ENCODE measurements at regions not wholly inside any gene's neighbourhood (a gene's known extent, or its start where the extent isn't known, plus 50 kb on each side); places are given as distances from the start of the nearest gene placed in this dataset.

- no peak for DNase-seq
Observed at GRCh38 chr5:74205767-74206578, 434.6 kb downstream of the ENC1 start.

GRCh38 chr5:74201334-74202081 is 439.0 kb downstream of the ENC1 start:
- no peak for DNase-seq

- no peak for DNase-seq
Observed at GRCh38 chr5:74200560-74200959, 440.0 kb downstream of the ENC1 start.

GRCh38 chr5:74199436-74200210 is 440.9 kb downstream of the ENC1 start:
- no peak for DNase-seq

- no peak for DNase-seq
Observed at GRCh38 chr5:74199005-74199404, 441.5 kb downstream of the ENC1 start.

- DNase-seq = no peak
Observed at GRCh38 chr5:74198156-74198555, 442.4 kb downstream of the ENC1 start.

- peak; percentile 47 for DNase-seq
Observed at GRCh38 chr5:74196233-74196632, 444.3 kb downstream of the ENC1 start.

- DNase-seq = no peak
Observed at GRCh38 chr5:74194196-74194595, 446.3 kb downstream of the ENC1 start.

GRCh38 chr5:74192606-74193299 is 447.8 kb downstream of the ENC1 start:
- DNase-seq = no peak

- DNase-seq = no peak
Observed at GRCh38 chr5:74188351-74189105, 452.0 kb downstream of the ENC1 start.

- DNase-seq = no peak
Observed at GRCh38 chr5:74187757-74188156, 452.8 kb downstream of the ENC1 start.

GRCh38 chr5:74186356-74187315 is 453.9 kb downstream of the ENC1 start:
- DNase-seq = no peak

GRCh38 chr5:74185599-74185998 is 454.9 kb downstream of the ENC1 start:
- no peak for DNase-seq

- no peak for DNase-seq
Observed at GRCh38 chr5:74184649-74185048, 455.9 kb downstream of the ENC1 start.

GRCh38 chr5:74183041-74183440 is 457.5 kb downstream of the ENC1 start:
- no peak for DNase-seq

- DNase-seq = no peak
Observed at GRCh38 chr5:74182603-74183002, 457.9 kb downstream of the ENC1 start.

- no peak for DNase-seq
Observed at GRCh38 chr5:74179701-74180100, 460.8 kb downstream of the ENC1 start.

- DNase-seq = no peak
Observed at GRCh38 chr5:74179179-74179578, 461.3 kb downstream of the ENC1 start.

GRCh38 chr5:74177961-74178360 is 462.6 kb downstream of the ENC1 start:
- no peak for DNase-seq

- no peak for DNase-seq
Observed at GRCh38 chr5:74174366-74174765, 466.2 kb downstream of the ENC1 start.

- no peak for DNase-seq
Observed at GRCh38 chr5:74173665-74174064, 466.9 kb downstream of the ENC1 start.
